ENCODE measurements at regions not wholly inside any gene's neighbourhood (a gene's known extent, or its start where the extent isn't known, plus 50 kb on each side); places are given as distances from the start of the nearest gene placed in this dataset.
"Not testable (repeated sequence)": the region's sequence is repeated elsewhere in the genome, so short reads cannot be mapped to it uniquely, and the experiment has no call there.

GRCh38 chr2:184993746-184994145 is 395.4 kb downstream of the ZNF804A start:
- no peak for FAIRE-seq

GRCh38 chr2:185006481-185006880 is 408.2 kb downstream of the ZNF804A start:
- no peak for FAIRE-seq

- FAIRE-seq = no peak
These were observed 414.3 kb downstream of the ZNF804A start for GRCh38 chr2:185012643-185013042.

GRCh38 chr2:185014076-185014475 is 415.7 kb downstream of the ZNF804A start:
- FAIRE-seq = no peak

GRCh38 chr2:185025891-185026290 is 427.6 kb downstream of the ZNF804A start:
- not testable (repeated sequence) for FAIRE-seq

- no peak for FAIRE-seq
These were observed 437.6 kb downstream of the ZNF804A start for GRCh38 chr2:185035906-185036305.

- no peak for FAIRE-seq
These were observed 446.1 kb downstream of the ZNF804A start for GRCh38 chr2:185044323-185044874.

GRCh38 chr2:185050804-185051203 is 452.5 kb downstream of the ZNF804A start:
- no peak for FAIRE-seq

GRCh38 chr2:185063761-185064160 is 465.4 kb downstream of the ZNF804A start:
- FAIRE-seq = no peak

GRCh38 chr2:185066128-185066527 is 467.8 kb downstream of the ZNF804A start:
- FAIRE-seq = no peak

GRCh38 chr2:185069107-185069506 is 470.8 kb downstream of the ZNF804A start:
- no peak for FAIRE-seq

- peak; percentile 35 for FAIRE-seq
These were observed 475.8 kb downstream of the ZNF804A start for GRCh38 chr2:185074156-185074555.

- FAIRE-seq = no peak
These were observed 484.4 kb downstream of the ZNF804A start for GRCh38 chr2:185082749-185083148.

- FAIRE-seq = no peak
These were observed 510.3 kb downstream of the ZNF804A start for GRCh38 chr2:185108588-185108987.

- no peak for FAIRE-seq
These were observed 529.1 kb downstream of the ZNF804A start for GRCh38 chr2:185127412-185127811.

- FAIRE-seq = no peak
These were observed 530.0 kb downstream of the ZNF804A start for GRCh38 chr2:185128346-185128745.

- FAIRE-seq = no peak
These were observed 530.7 kb downstream of the ZNF804A start for GRCh38 chr2:185128996-185129395.

- FAIRE-seq = no peak
These were observed 532.4 kb downstream of the ZNF804A start for GRCh38 chr2:185130685-185131084.

- no peak for FAIRE-seq
These were observed 534.2 kb downstream of the ZNF804A start for GRCh38 chr2:185132501-185133041.

GRCh38 chr2:185137700-185138099 is 539.4 kb downstream of the ZNF804A start:
- FAIRE-seq = no peak

GRCh38 chr2:185142677-185143076 is 544.3 kb downstream of the ZNF804A start:
- FAIRE-seq = no peak

GRCh38 chr2:185144159-185144919 is 546.0 kb downstream of the ZNF804A start:
- FAIRE-seq = no peak

- FAIRE-seq = no peak
These were observed 547.2 kb downstream of the ZNF804A start for GRCh38 chr2:185145316-185146121.

GRCh38 chr2:185147361-185147760 is 549.0 kb downstream of the ZNF804A start:
- no peak for FAIRE-seq

Data from A204.1 (cell line).